Endodermal cell (in vitro differentiated cells): ENCODE measurements at regions not wholly inside any gene's neighbourhood (a gene's known extent, or its start where the extent isn't known, plus 50 kb on each side); places are given as distances from the start of the nearest gene placed in this dataset.

ENCODE experiments used
- DNase-seq: peaks from one replicate; pipeline ENCODE4 v3.0.0-alpha.2; 2017
- H3K27ac ChIP-seq: 2 replicates; pipeline ENCODE4 v1.5.1; 2013; ENCODE audit warnings: mild to moderate bottlenecking, low read depth, low read length, moderate library complexity
- H3K27me3 ChIP-seq: 2 replicates; pipeline ENCODE4 v1.6.1; 2013; ENCODE audit warnings: mild to moderate bottlenecking, low read length, moderate library complexity; ENCODE audit not compliant: insufficient read depth, control insufficient read depth, poor library complexity, severe bottlenecking
- H3K36me3 ChIP-seq: 2 replicates; pipeline ENCODE4 v1.7.0; 2013; ENCODE audit warnings: mild to moderate bottlenecking, low read length, moderate library complexity; ENCODE audit not compliant: control insufficient read depth, insufficient read depth
- H3K4me1 ChIP-seq: one replicate; pipeline ENCODE4 v1.7.0; 2013; ENCODE audit warnings: low read length; ENCODE audit not compliant: control insufficient read depth, insufficient read depth
- H3K4me3 ChIP-seq: 2 replicates; pipeline ENCODE4 v1.5.1; 2013; ENCODE audit warnings: mild to moderate bottlenecking, low read length, moderate library complexity
- H3K9ac ChIP-seq: 2 replicates; pipeline ENCODE4 v1.6.1; 2013; ENCODE audit warnings: mild to moderate bottlenecking, low read length, moderate library complexity; ENCODE audit not compliant: poor library complexity, severe bottlenecking; ENCODE audit errors: extremely low read depth
- H3K9me3 ChIP-seq: 2 replicates; pipeline ENCODE4 v1.6.1; 2013; ENCODE audit warnings: mild to moderate bottlenecking, low read length, moderate library complexity; ENCODE audit not compliant: control insufficient read depth
- H3K27ac Mint-ChIP-seq: 2 replicates; pipeline ENCODE4 v1.8.0; 2020; ENCODE audit warnings: mixed read lengths
- H3K27me3 Mint-ChIP-seq: 2 replicates; pipeline ENCODE4 v1.8.0; 2021; ENCODE audit warnings: mild to moderate bottlenecking, mixed read lengths; ENCODE audit not compliant: insufficient read depth
- H3K36me3 Mint-ChIP-seq: 2 replicates; pipeline ENCODE4 v1.8.0; 2020; ENCODE audit warnings: low read depth, mixed read lengths
- H3K4me1 Mint-ChIP-seq: 2 replicates; pipeline ENCODE4 v1.8.0; 2020; ENCODE audit warnings: mixed read lengths
- H3K4me3 Mint-ChIP-seq: 2 replicates; pipeline ENCODE4 v1.8.0; 2020; ENCODE audit warnings: mild to moderate bottlenecking, moderate library complexity, mixed read lengths
- H3K9me3 Mint-ChIP-seq: 2 replicates; pipeline ENCODE4 v1.8.0; 2020; ENCODE audit warnings: mild to moderate bottlenecking, mixed read lengths
- WGBS, 2 experiments: methylation state at CpG; one replicate each; pipeline versions ENCODE4 v1.1.5 to v1.1.7; 2013; ENCODE audit warnings: missing lambda C conversion rate in 2 of 2, mixed read lengths in 1 of 2; ENCODE audit not compliant: insufficient coverage in 1 of 2, insufficient read length in 1 of 2; 5-methylcytosine and 5-hydroxymethylcytosine counted together
- TF ChIP-seq, protein P1 (sequence below): fragments of 200-600 bp; sonication (generic); conservative IDR thresholded peaks from 2 replicates; pipeline ENCODE4 v1.5.0; 2021; ENCODE audit warnings: antibody characterized with exemption, mild to moderate bottlenecking

DNA sequence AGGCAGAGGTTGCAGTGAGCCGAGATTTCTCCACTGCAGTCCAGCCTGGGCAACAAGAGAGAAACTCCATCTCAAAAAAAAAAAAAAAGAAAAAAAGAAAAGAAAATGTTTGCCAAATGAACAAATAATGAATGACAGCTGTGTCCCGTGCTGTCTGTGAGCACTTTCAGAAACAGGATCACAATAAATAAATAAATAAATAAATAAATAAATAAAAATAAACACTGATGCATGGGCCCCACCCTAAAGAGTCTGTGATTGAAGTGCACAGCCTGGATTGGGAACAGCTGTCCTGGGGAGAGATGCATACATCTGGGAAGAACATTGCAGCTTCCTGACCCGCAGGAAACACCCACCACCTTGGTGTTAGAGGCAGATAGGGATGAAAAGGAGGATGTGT, 123.6 kb downstream of the NPTX2 start:
- H3K9me3 Mint-ChIP-seq, result no peaks in the 10 kb centered on the region
- Histone ChIP-seq H3K27ac (no peak overlapping the region), H3K9me3 (no peaks in the 10 kb centered on the region), H3K4me3 (no peak overlapping the region), H3K36me3 (no peaks in the 10 kb centered on the region), H3K27me3 (no peaks in the 10 kb centered on the region), H3K4me1 (no peaks in the 10 kb centered on the region), H3K9ac (no peak overlapping the region)
- H3K27ac Mint-ChIP-seq, result no peak overlapping the region
- H3K27me3 Mint-ChIP-seq, result no peaks in the 10 kb centered on the region
- no peaks in the 10 kb centered on the region for H3K4me1 Mint-ChIP-seq
- no peaks in the 10 kb centered on the region for H3K36me3 Mint-ChIP-seq
- WGBS, 2 experiments, result 95 to 100% methylated on average over 1 to 2 of the region's 3 CpGs
- TF ChIP-seq, protein P1, sequence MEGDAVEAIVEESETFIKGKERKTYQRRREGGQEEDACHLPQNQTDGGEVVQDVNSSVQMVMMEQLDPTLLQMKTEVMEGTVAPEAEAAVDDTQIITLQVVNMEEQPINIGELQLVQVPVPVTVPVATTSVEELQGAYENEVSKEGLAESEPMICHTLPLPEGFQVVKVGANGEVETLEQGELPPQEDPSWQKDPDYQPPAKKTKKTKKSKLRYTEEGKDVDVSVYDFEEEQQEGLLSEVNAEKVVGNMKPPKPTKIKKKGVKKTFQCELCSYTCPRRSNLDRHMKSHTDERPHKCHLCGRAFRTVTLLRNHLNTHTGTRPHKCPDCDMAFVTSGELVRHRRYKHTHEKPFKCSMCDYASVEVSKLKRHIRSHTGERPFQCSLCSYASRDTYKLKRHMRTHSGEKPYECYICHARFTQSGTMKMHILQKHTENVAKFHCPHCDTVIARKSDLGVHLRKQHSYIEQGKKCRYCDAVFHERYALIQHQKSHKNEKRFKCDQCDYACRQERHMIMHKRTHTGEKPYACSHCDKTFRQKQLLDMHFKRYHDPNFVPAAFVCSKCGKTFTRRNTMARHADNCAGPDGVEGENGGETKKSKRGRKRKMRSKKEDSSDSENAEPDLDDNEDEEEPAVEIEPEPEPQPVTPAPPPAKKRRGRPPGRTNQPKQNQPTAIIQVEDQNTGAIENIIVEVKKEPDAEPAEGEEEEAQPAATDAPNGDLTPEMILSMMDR, result no peak
- no peak overlapping the region for H3K4me3 Mint-ChIP-seq
- DNase-seq, result no peak

DNA sequence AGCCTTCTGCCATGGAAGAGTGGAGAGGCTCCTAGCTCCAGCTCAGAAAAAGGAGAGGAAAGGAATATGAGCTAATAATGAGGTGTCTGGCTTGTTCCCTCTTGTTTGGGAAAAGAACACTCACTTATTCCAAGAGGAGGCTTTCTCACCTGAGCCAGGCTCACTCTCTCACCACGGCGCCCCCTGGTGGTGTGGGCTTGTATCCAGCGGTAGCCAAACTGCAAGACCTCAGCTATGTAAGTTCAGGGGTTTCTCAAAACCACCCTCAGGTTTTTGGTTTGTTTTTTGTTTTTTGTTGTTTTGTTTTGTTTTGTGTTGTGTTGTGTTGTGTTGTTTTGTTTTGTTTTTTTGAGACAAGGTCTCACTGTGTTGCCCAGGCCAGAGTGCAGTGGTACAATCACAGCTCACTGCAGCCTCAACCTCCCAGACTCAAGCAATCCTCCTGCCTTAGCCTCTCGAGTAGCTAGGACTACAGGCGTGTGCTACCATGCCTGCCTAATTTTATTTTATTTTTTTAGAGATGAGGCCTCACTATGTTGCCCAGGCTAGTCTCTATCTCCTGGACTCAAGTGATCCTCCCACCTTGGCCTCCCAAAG, 124.0 kb downstream of the TMEM130 start:
- H3K27ac Mint-ChIP-seq, result no peak overlapping the region

DNA sequence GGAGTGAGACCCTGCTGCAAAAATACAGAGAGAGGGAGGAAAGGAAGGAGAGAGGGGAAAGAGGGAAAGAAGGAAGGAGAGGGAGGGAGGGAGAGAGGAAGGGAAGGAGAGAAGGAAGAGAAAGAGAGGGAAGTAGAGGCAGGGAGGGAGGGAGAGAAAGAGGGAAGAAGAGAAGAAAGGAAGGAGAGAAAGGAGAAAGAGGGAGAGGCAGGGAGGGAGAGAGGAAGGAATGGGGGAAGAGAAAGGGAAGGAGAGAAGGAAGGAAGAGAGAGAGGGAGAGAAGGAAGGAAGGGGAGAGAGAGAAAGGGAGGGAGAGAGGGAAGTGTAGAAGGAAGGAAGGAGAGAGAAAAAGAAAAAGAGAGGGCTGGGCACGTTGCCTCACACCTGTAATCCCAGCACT, 121.7 kb downstream of the TMEM130 start:
- Histone ChIP-seq H3K9ac (no peak overlapping the region), H3K27ac (no peak overlapping the region), H3K4me3 (no peak overlapping the region), H3K9me3 (no peaks in the 10 kb centered on the region), H3K27me3 (no peaks in the 10 kb centered on the region), H3K36me3 (no peaks in the 10 kb centered on the region), H3K4me1 (no peaks in the 10 kb centered on the region)
- Mint-ChIP-seq H3K36me3 (no peaks in the 10 kb centered on the region), H3K4me1 (no peaks in the 10 kb centered on the region), H3K27me3 (peaks cover 2% of the 10 kb centered on the region), H3K4me3 (no peak overlapping the region), H3K9me3 (no peaks in the 10 kb centered on the region), H3K27ac (no peak overlapping the region)
- no peak for DNase-seq
- TF ChIP-seq, protein P1, result no peak
- 40 to 60% methylated on average over 1 of the region's 1 CpG for WGBS, 2 experiments

More for the DNA sequence above, 124.0 kb downstream of the TMEM130 start:
- Mint-ChIP-seq H3K9me3 (no peaks in the 10 kb centered on the region), H3K36me3 (no peaks in the 10 kb centered on the region), H3K4me3 (no peak overlapping the region), H3K4me1 (no peaks in the 10 kb centered on the region), H3K27me3 (peaks cover 2% of the 10 kb centered on the region)
- peak; percentile 96 for DNase-seq
- H3K27me3 ChIP-seq, result no peaks in the 10 kb centered on the region
- no peak overlapping the region for H3K9ac ChIP-seq
- TF ChIP-seq, protein P1, result peak; percentile 97
- no peaks in the 10 kb centered on the region for H3K4me1 ChIP-seq
- no peak overlapping the region for H3K27ac ChIP-seq
- H3K9me3 ChIP-seq, result no peaks in the 10 kb centered on the region
- H3K4me3 ChIP-seq, result no peak overlapping the region
- 33 to 60% methylated on average over 3 to 5 of the region's 5 CpGs for WGBS, 2 experiments
- no peaks in the 10 kb centered on the region for H3K36me3 ChIP-seq
